Spleen (tissue), 11 donors: ENCODE measurements at regions not wholly inside any gene's neighbourhood (a gene's known extent, or its start where the extent isn't known, plus 50 kb on each side); places are given as distances from the start of the nearest gene placed in this dataset.
A peak's percentile ranks its signal among the peaks of the same experiment; 100 is the strongest.

Source experiments
- DNase-seq: peaks from one replicate; pipeline ENCODE4 v3.0.0-alpha.2; 2020
- H3K27ac ChIP-seq, 8 donors: fragments of 200-600 bp; sonication (generic) in 7 of 8; 1 replicate in 4 of 8; 2 replicates in 4 of 8; pipeline versions ENCODE4 v1.5.0 to v1.8.0; 2016 to 2021; ENCODE audit warnings: inconsistent platforms in 4 of 8, mild to moderate bottlenecking in 4 of 8, moderate library complexity in 1 of 8
- H3K27me3 ChIP-seq, 7 donors: fragments of 200-600 bp; sonication (generic) in 6 of 7; replicated peaks in 1 of 7; 1 replicate in 4 of 7; 2 replicates in 3 of 7; pipeline versions ENCODE4 v1.5.0 to v1.8.0; 2016 to 2021; ENCODE audit warnings: inconsistent platforms in 3 of 7, mild to moderate bottlenecking in 1 of 7
- H3K36me3 ChIP-seq, 6 donors: fragments of 200-600 bp; sonication (generic) in 5 of 6; 1 replicate in 4 of 6; 2 replicates in 2 of 6; pipeline versions ENCODE4 v1.5.0 to v1.8.0; 2016 to 2021; ENCODE audit warnings: inconsistent platforms in 2 of 6
- H3K4me1 ChIP-seq, 6 donors: fragments of 200-600 bp; sonication (generic) in 5 of 6; 1 replicate in 3 of 6; 2 replicates in 3 of 6; pipeline versions ENCODE4 v1.5.0 to v1.8.0; 2016 to 2021; ENCODE audit warnings: inconsistent platforms in 3 of 6
- H3K4me3 ChIP-seq, 8 donors: fragments of 200-600 bp; sonication (generic) in 7 of 8; 1 replicate in 4 of 8; 2 replicates in 4 of 8; pipeline versions ENCODE4 v1.5.0 to v1.8.0; 2016 to 2021; ENCODE audit warnings: inconsistent platforms in 4 of 8, mild to moderate bottlenecking in 4 of 8, moderate library complexity in 2 of 8
- H3K9me3 ChIP-seq, 8 donors: fragments of 200-600 bp; sonication (generic) in 7 of 8; 1 replicate in 4 of 8; 2 replicates in 4 of 8; pipeline versions ENCODE4 v1.5.0 to v1.8.0; 2016 to 2021; ENCODE audit warnings: inconsistent platforms in 4 of 8
- CTCF ChIP-seq, 11 experiments: fragments of 200-600 bp in 7 of 11; fragments of 450-650 bp in 4 of 11; sonication (generic) in 4 of 11; IDR thresholded peaks in 8 of 11; conservative IDR thresholded peaks in 3 of 11; 1 replicate in 7 of 11; 2 replicates in 4 of 11; pipeline versions ENCODE4 v1.4.0 to v1.8.0; 2016 to 2021; ENCODE audit warnings: antibody characterized with exemption in 11 of 11, inconsistent platforms in 4 of 11, mild to moderate bottlenecking in 1 of 11
- POLR2A ChIP-seq, 3 donors: fragments of 450-650 bp; IDR thresholded peaks; one replicate each; pipeline ENCODE4 v1.5.1; 2017; ENCODE audit warnings: antibody characterized with exemption in 3 of 3, mild to moderate bottlenecking in 1 of 3
- POLR2AphosphoS5 ChIP-seq, 3 donors: sonication (generic); formaldehyde crosslinking; IDR thresholded peaks; one replicate each; pipeline ENCODE4 v1.5.1; 2017; ENCODE audit warnings: antibody characterized with exemption in 3 of 3
- WGBS, 5 donors: extraction: QIAGEN DNeasy Blood & Tissue Kit in 3 of 5; methylation state at CpG; one replicate each; pipeline versions ENCODE4 v1.1.5 to v1.1.7; 2013 to 2018; 5-methylcytosine and 5-hydroxymethylcytosine counted together
- intact Hi-C: fragments of 100-400 bp; cut with DNase I; formaldehyde crosslinking; loops from one replicate; pipeline ENCODE4 v1.15.0; 2023; ENCODE audit warnings: low total_unique reads
- donor health status: healthy with polysubstance abuse.
- donor health status: DM: no; HTN: no; CAD: no; lungs with moderate emphysema.
- donor health status: DM: no; HTN: no; CAD: no.
- donor health status: Bipolar disorder and iron deficiency.
- donor health status: healthy.
- donor health status: DM: no; HTN: no; CAD: no.
- donor health status: DM: yes; HTN: yes; CAD: no.

- intact Hi-C loops, result no loop called here
Observed at GRCh38 chr1:220455559-220455958, 72.4 kb upstream of the MARK1 start.

GRCh38 chr1:220454155-220454777 lies 73.7 kb upstream of the MARK1 start:
- intact Hi-C loops, result no loop called here

More at GRCh38 chr1:220455559-220455958, 72.4 kb upstream of the MARK1 start:
- no peak overlapping the region for H3K27ac ChIP-seq
- H3K36me3 ChIP-seq, result no peaks in the 10 kb centered on the region
- H3K9me3 ChIP-seq, result no peaks in the 10 kb centered on the region
- no peak overlapping the region for H3K4me3 ChIP-seq
- WGBS, 5 donors, result 82 to 90% (median 89%) methylated on average over 7 of the region's 7 CpGs
- H3K27me3 ChIP-seq, result peaks cover 0 to 10% (median 0%) of the 10 kb centered on the region in 7 donors
- H3K4me1 ChIP-seq, result no peaks in the 10 kb centered on the region
- DNase-seq, result no peak
- TF ChIP-seq POLR2AphosphoS5 (IDR thresholded peaks at IDR 0.05), result no peak
- no peak for TF ChIP-seq CTCF (IDR thresholded peaks at IDR 0.05 in 8 of 11, conservative IDR thresholded peaks at IDR 0.05 in 3 of 11)

GRCh38 chr1:220453371-220453770 lies 74.6 kb upstream of the MARK1 start:
- intact Hi-C loops, result no loop called here
- Histone ChIP-seq H3K4me1 (no peaks in the 10 kb centered on the region), H3K36me3 (no peaks in the 10 kb centered on the region), H3K27me3 (peaks cover 0 to 12% (median 0%) of the 10 kb centered on the region in 7 donors), H3K27ac (no peak overlapping the region), H3K9me3 (no peaks in the 10 kb centered on the region), H3K4me3 (no peak overlapping the region)
- TF ChIP-seq POLR2A (IDR thresholded peaks at IDR 0.05), result no peak
- no peak for TF ChIP-seq CTCF (IDR thresholded peaks at IDR 0.05 in 8 of 11, conservative IDR thresholded peaks at IDR 0.05 in 3 of 11)
- no peak for TF ChIP-seq POLR2AphosphoS5 (IDR thresholded peaks at IDR 0.05)
- 83 to 90% (median 88%) methylated on average over 2 of the region's 2 CpGs for WGBS, 5 donors
- DNase-seq, result no peak

More at GRCh38 chr1:220454155-220454777, 73.7 kb upstream of the MARK1 start:
- no peak overlapping the region for H3K4me3 ChIP-seq
- no peaks in the 10 kb centered on the region for H3K9me3 ChIP-seq
- no peaks in the 10 kb centered on the region for H3K4me1 ChIP-seq
- H3K27ac ChIP-seq, result no peak overlapping the region
- WGBS, 5 donors, result 81 to 87% (median 85%) methylated on average over 3 of the region's 3 CpGs
- H3K36me3 ChIP-seq, result no peaks in the 10 kb centered on the region
- no peak for DNase-seq
- H3K27me3 ChIP-seq, result peaks cover 0 to 12% (median 0%) of the 10 kb centered on the region in 7 donors
- no peak for TF ChIP-seq POLR2AphosphoS5 (IDR thresholded peaks at IDR 0.05)
- no peak for TF ChIP-seq POLR2A (IDR thresholded peaks at IDR 0.05)
- peak in 3 of 11 experiments; percentile 16 to 21 (median 21) for TF ChIP-seq CTCF (IDR thresholded peaks at IDR 0.05 in 8 of 11, conservative IDR thresholded peaks at IDR 0.05 in 3 of 11)

DNA sequence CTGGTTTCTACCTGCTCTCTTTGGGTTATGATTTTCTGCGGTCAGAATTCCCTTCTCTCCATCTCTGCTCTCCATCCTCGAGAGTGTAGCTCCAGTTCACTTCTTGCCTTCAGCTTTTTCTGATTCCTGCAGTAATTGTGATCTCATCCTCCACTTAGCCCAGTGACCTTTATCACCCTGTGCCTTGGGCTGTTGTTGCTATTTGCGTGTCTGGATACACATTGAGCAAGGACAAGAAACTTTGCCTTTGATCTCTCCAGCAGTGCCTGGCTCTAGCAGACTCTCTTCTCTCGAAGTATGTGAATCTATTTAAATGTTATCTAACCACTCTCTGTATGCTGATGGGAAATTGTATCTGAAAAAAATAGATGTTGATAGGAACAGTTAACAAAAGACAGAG lies 76.4 kb upstream of the MARK1 start:
- no peak for DNase-seq
- H3K27me3 ChIP-seq, result peaks cover 0 to 12% (median 0%) of the 10 kb centered on the region in 7 donors
- no peaks in the 10 kb centered on the region for H3K9me3 ChIP-seq
- no peaks in the 10 kb centered on the region for H3K36me3 ChIP-seq
- 33 to 44% (median 41%) methylated on average over 4 of the region's 4 CpGs for WGBS, 5 donors
- H3K4me3 ChIP-seq, result no peak overlapping the region
- TF ChIP-seq CTCF (IDR thresholded peaks at IDR 0.05 in 8 of 11, conservative IDR thresholded peaks at IDR 0.05 in 3 of 11) (no peak), POLR2AphosphoS5 (IDR thresholded peaks at IDR 0.05) (no peak), POLR2A (IDR thresholded peaks at IDR 0.05) (no peak)
- no peaks in the 10 kb centered on the region for H3K4me1 ChIP-seq
- intact Hi-C loops, result no loop called here
- H3K27ac ChIP-seq, result no peak overlapping the region
